H1 (cell line): ENCODE measurements at regions not wholly inside any gene's neighbourhood (a gene's known extent, or its start where the extent isn't known, plus 50 kb on each side); places are given as distances from the start of the nearest gene placed in this dataset.

Experiments used
- CTCF ChIP-seq, 3 experiments: IDR thresholded peaks; 1 replicate in 2 of 3; 2 replicates in 1 of 3; pipeline versions ENCODE4 v1.5.1 to v1.6.1; 2011; ENCODE audit warnings: low read length in 3 of 3, mild to moderate bottlenecking in 3 of 3, inconsistent platforms in 2 of 3, low read depth in 1 of 3, moderate library complexity in 1 of 3; ENCODE audit not compliant: insufficient read depth in 1 of 3; ENCODE audit errors: control extremely low read depth in 1 of 3
- EZH2 ChIP-seq: fragments of 200-600 bp; sonication (generic); IDR thresholded peaks from 2 replicates; pipeline ENCODE4 v1.7.1; 2012; ENCODE audit warnings: low read depth, mild to moderate bottlenecking, moderate library complexity, low read length, inconsistent platforms; ENCODE audit not compliant: severe bottlenecking
- JUND ChIP-seq: IDR thresholded peaks from 2 replicates; pipeline ENCODE4 v1.6.1; 2011; ENCODE audit warnings: mild to moderate bottlenecking, improper control_type of control experiment, low read length
- MAX ChIP-seq: IDR thresholded peaks from 2 replicates; pipeline ENCODE4 v1.6.1; 2012; ENCODE audit warnings: inconsistent platforms
- POLR2A ChIP-seq, 2 experiments: IDR thresholded peaks; 1 replicate in 1 of 2; 2 replicates in 1 of 2; pipeline ENCODE4 v1.6.1; 2011; ENCODE audit warnings: low read depth in 2 of 2, low read length in 2 of 2, mild to moderate bottlenecking in 2 of 2; ENCODE audit errors: control extremely low read depth in 1 of 2
- POLR2AphosphoS5 ChIP-seq: IDR thresholded peaks from 2 replicates; pipeline ENCODE4 v1.6.1; 2011; ENCODE audit warnings: low read depth, low read length
- RFX5 ChIP-seq: IDR thresholded peaks from 2 replicates; pipeline ENCODE4 v1.6.1; 2011; ENCODE audit warnings: low read depth, low read length, improper control_type of control experiment, borderline replicate concordance
- RNF2 ChIP-seq: fragments of 200-900, 300-1000 bp; sonication (generic); IDR thresholded peaks from 2 replicates; pipeline ENCODE4 v1.7.1; 2016; ENCODE audit warnings: borderline replicate concordance, low read depth, mild to moderate bottlenecking, antibody characterized with exemption, low read length; ENCODE audit not compliant: poor library complexity, severe bottlenecking; ENCODE audit errors: missing control alignments
- TEAD4 ChIP-seq: IDR thresholded peaks from 2 replicates; pipeline ENCODE4 v1.6.1; 2012; ENCODE audit warnings: low read depth, low read length, inconsistent platforms, mixed read lengths
- TF ChIP-seq, protein P1 (sequence below): IDR thresholded peaks from 2 replicates; pipeline ENCODE4 v1.6.1; 2011; ENCODE audit warnings: low read depth, mild to moderate bottlenecking, low read length; ENCODE audit not compliant: insufficient read depth

DNA sequence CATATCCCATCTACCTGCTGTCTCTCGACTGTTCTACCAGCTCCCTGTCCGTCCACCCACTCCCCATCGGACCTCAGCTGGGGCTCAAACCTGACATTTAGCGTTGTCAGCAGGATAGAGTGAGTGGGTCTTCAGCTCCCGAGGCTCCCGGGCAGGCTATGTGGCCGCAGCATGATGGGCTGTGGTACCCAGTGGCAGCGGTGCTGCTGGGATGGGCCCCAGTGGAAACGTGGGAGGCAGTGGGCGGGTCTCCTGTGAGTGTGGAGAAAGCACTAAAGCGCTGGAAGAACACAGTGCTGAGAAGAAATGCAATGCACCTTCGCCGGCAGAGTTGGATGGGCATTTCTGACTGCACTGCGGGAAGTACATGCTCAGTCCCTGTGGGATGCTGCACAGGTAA is 204.8 kb upstream of the SYT4 start:
- TF ChIP-seq RFX5: no peak
- no peak for TF ChIP-seq POLR2A (IDR thresholded peaks at IDR 0.05; ENCODE audit: control extremely low read depth in 1 of 2, low read depth in 2 of 2, low read length in 2 of 2)
- no peak for TF ChIP-seq CTCF (IDR thresholded peaks at IDR 0.05; ENCODE audit: control extremely low read depth in 1 of 3, insufficient read depth in 1 of 3, low read depth in 1 of 3, low read length in 3 of 3)
- TF ChIP-seq, protein P1, sequence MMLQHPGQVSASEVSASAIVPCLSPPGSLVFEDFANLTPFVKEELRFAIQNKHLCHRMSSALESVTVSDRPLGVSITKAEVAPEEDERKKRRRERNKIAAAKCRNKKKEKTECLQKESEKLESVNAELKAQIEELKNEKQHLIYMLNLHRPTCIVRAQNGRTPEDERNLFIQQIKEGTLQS: no peak
- no peak for TF ChIP-seq MAX
- no peak for TF ChIP-seq EZH2
- TF ChIP-seq TEAD4: no peak
- no peak for TF ChIP-seq POLR2AphosphoS5
- TF ChIP-seq RNF2: no peak
- TF ChIP-seq JUND: no peak
